Omental fat pad (tissue), 3 donors: ENCODE measurements at regions not wholly inside any gene's neighbourhood (a gene's known extent, or its start where the extent isn't known, plus 50 kb on each side); places are given as distances from the start of the nearest gene placed in this dataset.

Experiments used
- ATAC-seq: fragments of 150-250 bp; one replicate; pipeline ENCODE4 v1.9.1; 2016; ENCODE audit warnings: mild to moderate bottlenecking, moderate library complexity; ENCODE audit not compliant: low FRiP score
- DNase-seq: peaks from one replicate; pipeline ENCODE4 v3.0.0-alpha.2; 2019; ENCODE audit warnings: low spot score
- TF ChIP-seq, protein P1 (sequence below), 3 donors: fragments of 450-650 bp; IDR thresholded peaks; one replicate each; pipeline ENCODE4 v1.5.1; 2016 to 2017; ENCODE audit warnings: antibody characterized with exemption in 3 of 3, mild to moderate bottlenecking in 3 of 3, moderate library complexity in 2 of 3

DNA sequence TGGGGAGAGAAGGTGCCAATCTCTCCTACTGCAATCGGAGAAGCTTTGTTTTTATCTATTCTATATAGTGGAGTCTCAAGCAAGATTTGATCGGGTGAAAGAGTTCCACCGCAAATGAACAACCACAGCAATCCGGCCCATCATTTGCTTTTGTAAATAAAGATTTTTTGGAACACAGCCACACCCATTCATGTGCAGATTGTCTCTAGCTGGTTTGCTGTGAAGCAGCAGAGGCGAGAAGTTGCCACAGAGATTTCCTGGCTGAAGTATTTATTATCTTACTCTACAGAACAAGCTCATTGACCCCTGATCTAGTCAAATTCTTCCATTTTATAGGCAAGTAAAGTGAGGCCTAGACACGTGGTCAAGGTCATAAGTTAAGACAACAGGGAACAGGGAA, 195.5 kb upstream of the TNRC6C start:
- no peak for DNase-seq
- ATAC-seq, result no peak
- TF ChIP-seq, protein P1, sequence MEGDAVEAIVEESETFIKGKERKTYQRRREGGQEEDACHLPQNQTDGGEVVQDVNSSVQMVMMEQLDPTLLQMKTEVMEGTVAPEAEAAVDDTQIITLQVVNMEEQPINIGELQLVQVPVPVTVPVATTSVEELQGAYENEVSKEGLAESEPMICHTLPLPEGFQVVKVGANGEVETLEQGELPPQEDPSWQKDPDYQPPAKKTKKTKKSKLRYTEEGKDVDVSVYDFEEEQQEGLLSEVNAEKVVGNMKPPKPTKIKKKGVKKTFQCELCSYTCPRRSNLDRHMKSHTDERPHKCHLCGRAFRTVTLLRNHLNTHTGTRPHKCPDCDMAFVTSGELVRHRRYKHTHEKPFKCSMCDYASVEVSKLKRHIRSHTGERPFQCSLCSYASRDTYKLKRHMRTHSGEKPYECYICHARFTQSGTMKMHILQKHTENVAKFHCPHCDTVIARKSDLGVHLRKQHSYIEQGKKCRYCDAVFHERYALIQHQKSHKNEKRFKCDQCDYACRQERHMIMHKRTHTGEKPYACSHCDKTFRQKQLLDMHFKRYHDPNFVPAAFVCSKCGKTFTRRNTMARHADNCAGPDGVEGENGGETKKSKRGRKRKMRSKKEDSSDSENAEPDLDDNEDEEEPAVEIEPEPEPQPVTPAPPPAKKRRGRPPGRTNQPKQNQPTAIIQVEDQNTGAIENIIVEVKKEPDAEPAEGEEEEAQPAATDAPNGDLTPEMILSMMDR (IDR thresholded peaks at IDR 0.05), result no peak

DNA sequence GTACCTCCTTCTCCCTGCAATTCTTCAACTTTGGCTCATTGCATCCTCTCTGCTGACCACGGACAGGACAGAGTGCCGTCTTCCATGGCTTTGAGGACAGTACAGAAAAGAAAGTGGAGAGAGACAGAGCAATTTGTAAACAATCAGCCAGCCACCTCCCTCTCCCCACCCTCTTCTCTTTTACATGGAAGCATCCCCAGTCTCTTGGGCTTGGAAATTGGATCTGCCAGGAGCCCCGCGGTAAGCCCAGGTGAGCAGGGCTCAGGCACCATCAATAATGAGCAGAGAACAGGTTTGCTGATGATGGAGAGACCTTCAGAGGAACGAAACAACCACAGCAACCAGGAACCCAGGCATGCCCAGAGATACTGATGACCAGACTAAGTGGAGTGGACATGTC, 194.9 kb upstream of the TNRC6C start:
- TF ChIP-seq, protein P1 (IDR thresholded peaks at IDR 0.05), result no peak
- ATAC-seq, result no peak
- no peak for DNase-seq

DNA sequence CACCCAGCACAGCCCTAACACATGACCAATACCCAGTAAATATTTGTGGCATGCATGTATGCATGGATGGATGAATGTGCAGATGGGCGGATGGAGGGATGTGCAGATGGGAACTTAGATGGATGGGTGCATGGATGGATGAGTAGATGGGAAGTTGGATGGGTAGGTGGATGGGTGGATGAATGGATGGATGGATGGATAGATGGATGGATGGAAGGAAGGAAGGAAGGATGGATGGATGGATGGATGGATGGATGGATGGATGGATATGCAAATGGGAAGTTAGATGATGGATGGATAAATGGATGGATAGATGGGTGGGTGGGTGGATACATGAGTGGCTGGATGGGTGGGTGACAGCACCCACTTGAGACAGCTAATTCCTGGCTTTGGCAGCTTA, 193.2 kb upstream of the TNRC6C start:
- DNase-seq, result no peak
- TF ChIP-seq, protein P1 (IDR thresholded peaks at IDR 0.05), result no peak
- ATAC-seq, result no peak

DNA sequence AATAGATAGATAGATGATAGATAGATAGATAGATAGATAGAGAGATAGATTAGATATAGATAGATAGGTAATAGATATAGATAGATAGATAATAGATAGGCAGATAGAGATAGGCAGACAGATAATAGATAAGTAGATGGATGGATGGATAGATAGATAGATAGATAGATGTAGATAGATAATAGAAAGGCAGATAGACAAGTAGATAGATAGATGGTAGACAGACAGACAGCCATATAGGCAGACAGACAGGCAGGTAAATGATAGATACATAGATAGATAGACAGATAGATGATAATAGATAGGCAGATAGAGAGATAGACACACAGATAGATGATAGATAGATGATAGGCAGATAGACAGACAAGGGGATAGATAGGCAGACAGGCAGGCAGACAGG, 191.4 kb upstream of the TNRC6C start:
- TF ChIP-seq, protein P1 (IDR thresholded peaks at IDR 0.05), result no peak
- ATAC-seq, result no peak
- DNase-seq, result no peak

DNA sequence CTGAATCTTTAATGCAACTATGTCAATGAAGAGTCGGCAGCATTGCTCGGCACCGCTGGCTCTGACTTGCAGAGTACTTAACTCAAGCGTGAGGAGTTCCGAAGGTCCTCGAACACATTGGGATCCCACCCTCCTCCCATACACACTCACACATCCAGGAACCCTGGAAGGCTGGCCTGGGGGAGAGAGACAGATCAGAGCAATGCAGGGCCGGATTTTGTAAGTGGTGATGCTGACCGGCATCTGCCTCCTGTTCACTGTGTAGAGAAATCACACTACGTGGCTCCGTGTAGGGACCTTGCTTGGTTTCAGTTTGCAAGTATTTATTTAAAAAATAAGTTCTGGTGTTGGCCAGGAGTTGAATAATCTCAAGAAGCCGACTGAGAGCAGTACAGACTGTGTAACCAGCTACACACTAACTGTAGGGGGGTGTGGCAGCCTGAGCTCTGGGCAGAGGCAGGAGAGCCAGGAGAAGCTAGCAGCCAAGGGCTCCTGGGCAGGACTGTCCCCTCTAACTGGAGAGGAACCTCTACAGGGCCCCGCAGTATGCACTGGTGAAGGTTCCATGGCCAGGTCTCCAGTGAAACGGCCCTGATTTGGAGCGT, 190.2 kb upstream of the TNRC6C start:
- no peak for ATAC-seq
- TF ChIP-seq, protein P1 (IDR thresholded peaks at IDR 0.05), result no peak

DNA sequence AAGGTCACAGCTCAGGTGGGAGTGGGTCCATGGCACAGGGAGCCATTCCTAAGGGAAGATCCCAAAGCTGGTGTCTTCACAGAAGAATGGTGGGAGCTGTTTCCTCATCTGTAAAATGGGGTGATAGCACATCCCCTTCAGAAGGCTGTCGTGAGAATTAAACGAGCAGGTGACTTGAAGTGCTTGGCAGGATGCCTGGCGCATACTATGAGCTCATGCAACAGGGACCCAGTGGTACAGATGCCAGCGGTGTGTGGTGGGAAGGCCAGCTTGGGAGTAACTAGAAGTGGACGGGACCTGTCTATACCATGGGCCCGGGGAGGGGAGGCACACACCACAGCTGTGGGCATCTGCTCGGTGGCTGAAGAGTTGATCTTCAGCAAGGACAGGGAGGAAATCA, 189.3 kb upstream of the TNRC6C start:
- TF ChIP-seq, protein P1 (IDR thresholded peaks at IDR 0.05), result no peak
- no peak for DNase-seq
- ATAC-seq, result no peak

More for the DNA sequence above, 190.2 kb upstream of the TNRC6C start:
- DNase-seq, result no peak

DNA sequence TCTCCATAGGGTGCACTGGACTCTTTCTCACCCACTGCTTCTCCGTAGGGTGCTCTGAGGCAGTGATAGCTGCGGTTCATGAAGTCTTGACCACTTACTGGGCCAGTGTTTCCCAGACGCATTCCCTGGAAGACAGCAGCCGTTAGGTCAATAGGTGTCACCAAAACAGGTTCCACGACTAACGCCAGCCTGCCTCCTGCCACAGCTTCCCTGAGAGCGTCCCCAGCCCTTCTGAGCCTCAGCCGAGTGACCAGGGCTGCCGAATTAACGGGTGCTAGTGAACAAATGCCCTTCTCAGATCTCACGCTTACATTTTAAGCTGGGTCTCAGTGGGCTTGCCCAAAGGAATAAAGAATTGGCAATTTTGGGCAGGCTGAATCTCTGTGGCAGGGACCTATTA, 188.7 kb upstream of the TNRC6C start:
- TF ChIP-seq, protein P1 (IDR thresholded peaks at IDR 0.05), result no peak
- ATAC-seq (no peak), DNase-seq (no peak)
